Activated CD8-positive, alpha-beta memory T cell treated with anti-CD3 and anti-CD28 coated beads for 36 hours (primary cell): ENCODE measurements at regions not wholly inside any gene's neighbourhood (a gene's known extent, or its start where the extent isn't known, plus 50 kb on each side); places are given as distances from the start of the nearest gene placed in this dataset.
"Not testable (repeated sequence)": the region's sequence is repeated elsewhere in the genome, so short reads cannot be mapped to it uniquely, and the experiment has no call there.

Experiments
- CTCF ChIA-PET: fragments of 350-600 bp; sonication (Branson Sonifier 250); formaldehyde crosslinking; loops from one replicate; lab custom pipeline; 2021; ENCODE audit warnings: antibody characterized with exemption; lab: Charles Lee
- POLR2A ChIA-PET: fragments of 350-600 bp; sonication (Branson Sonifier 250); formaldehyde crosslinking; loops from one replicate; lab custom pipeline; 2021; ENCODE audit warnings: antibody characterized with exemption; lab: Charles Lee

DNA sequence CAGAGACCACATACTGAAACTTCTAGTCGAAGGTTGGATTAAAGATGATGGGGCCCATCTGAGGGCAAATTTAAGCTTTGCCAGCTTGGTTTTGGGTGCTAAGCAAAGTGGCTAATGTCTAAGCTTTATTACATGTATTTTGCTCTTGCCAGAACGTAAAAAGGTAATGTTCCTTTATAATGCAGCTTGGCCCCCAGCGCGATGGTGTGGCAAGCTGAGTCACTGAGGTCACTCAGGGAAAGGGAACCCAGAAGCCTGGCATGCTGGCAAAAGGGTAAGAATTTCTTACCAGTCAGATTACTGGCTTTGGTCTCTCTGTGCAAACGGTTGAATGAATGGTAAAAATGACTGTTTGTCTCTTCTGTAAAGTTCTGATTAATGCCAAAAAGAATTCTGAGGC, 158.3 kb upstream of the KCND2 start:
- CTCF ChIA-PET = no interaction called here
- POLR2A ChIA-PET = no interaction called here

GRCh38 chr7:120123528-120123927, 149.4 kb upstream of the KCND2 start:
- POLR2A ChIA-PET = no interaction called here
- CTCF ChIA-PET = no interaction called here

- POLR2A ChIA-PET = no interaction called here
- CTCF ChIA-PET = no interaction called here
Measured at GRCh38 chr7:120131096-120131839, 141.7 kb upstream of the KCND2 start.

DNA sequence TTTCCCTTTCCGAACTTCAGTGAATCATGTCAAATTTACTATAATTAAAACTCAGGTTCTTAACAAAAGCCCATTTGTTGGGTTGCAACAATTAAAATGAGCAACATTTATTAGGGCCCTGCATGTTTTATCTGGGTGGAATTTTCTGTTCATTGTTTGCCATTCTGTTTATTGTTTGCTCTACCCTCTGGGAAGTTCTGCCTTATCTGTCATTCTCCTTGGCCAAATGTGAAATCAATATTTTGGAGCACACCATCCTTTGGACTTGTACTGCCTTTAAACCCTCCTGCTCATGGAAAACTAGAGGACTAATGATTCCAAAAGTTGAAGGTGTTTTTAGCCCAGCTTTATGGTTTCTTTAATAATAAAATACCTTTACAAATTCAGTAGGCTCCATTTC, 134.5 kb upstream of the KCND2 start:
- CTCF ChIA-PET = no interaction called here
- POLR2A ChIA-PET = no interaction called here

GRCh38 chr7:120156476-120156875, 116.5 kb upstream of the KCND2 start:
- ChIA-PET POLR2A (no interaction called here), CTCF (no interaction called here)

- ChIA-PET POLR2A (no interaction called here), CTCF (no interaction called here)
Measured at GRCh38 chr7:120160166-120160565, 112.8 kb upstream of the KCND2 start.

- ChIA-PET CTCF (no interaction called here), POLR2A (no interaction called here)
Measured at GRCh38 chr7:120163449-120163848, 109.5 kb upstream of the KCND2 start.

DNA sequence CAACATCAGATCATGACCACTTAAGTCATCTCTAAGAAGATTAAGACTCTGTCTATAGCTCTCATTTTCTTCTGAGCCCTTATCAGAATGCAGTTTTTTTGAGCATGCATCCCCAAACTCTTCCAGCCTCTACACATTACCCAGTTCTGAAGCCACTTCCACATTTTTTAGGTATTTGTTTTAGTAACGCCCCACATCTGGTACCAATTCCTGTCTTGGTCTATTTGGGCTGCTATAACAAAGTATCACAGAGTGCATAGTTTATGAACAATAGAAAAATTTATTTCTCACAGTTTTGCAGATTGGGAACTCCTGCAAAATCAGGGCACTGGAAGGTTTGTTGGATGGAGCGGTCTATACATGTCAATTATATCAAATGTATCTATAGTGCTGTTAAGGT, 107.7 kb upstream of the KCND2 start:
- CTCF ChIA-PET = no interaction called here
- POLR2A ChIA-PET = no interaction called here

GRCh38 chr7:120168066-120168465, 104.9 kb upstream of the KCND2 start:
- ChIA-PET POLR2A (no interaction called here), CTCF (no interaction called here)

DNA sequence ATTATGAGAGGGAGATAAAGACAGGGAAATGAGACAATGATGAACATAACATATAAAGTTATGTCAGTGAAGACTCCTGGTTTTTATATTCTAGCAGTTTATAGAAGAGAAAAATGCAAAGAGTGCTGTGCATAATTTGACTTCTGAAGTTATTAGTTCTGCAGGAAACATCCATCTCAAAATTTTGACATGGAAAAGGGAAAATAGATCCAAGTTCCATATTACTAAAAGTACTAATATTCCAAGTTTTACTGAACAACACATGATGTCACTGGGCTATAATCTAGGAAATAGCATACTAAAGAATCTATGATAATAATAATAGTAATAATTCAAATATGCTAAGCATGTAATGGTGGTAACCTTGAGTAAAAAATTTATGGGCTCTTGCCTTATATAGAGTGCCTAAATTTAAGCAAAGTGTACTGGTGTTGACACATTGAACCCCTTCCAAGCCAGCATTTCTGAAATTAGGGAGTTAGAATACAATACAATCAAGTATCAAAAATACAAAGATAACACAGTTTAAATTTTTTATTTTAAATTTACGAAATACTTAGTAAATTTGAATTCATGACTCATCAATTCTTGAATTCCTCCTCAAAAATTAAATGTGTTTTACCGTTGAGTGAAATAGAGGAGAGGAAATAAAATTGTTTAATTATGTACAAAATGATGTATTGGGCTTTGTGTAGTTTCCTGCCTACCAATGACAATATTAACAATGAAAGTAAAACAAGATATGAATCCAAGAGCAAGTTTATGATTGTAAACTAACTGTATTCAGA, 102.8 kb upstream of the KCND2 start:
- ChIA-PET CTCF (no interaction called here), POLR2A (no interaction called here)

GRCh38 chr7:120170834-120171233, 102.1 kb upstream of the KCND2 start:
- POLR2A ChIA-PET = no interaction called here
- CTCF ChIA-PET = no interaction called here

DNA sequence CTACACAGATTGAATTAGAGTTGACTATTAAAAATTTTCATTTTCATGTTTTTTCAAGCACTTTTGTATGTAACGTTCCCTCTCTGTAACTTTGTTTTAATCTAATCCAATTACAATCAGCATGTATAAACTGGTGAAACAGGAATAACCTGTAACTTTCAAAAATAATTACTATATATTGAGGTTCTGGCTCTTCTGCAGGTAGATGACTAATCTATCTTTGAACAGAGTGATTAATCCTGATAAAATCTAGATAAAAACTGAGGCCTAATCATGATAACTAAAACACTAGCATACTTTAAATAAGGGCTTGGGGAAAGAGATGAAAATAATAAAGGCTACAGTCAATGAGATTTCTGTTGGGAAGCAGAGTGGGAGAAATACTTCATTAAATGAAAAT, 101.6 kb upstream of the KCND2 start:
- POLR2A ChIA-PET = no interaction called here

GRCh38 chr7:120180221-120180620, 92.8 kb upstream of the KCND2 start:
- POLR2A ChIA-PET = no interaction called here
- CTCF ChIA-PET = no interaction called here

More for the DNA sequence above, 101.6 kb upstream of the KCND2 start:
- CTCF ChIA-PET = no interaction called here

DNA sequence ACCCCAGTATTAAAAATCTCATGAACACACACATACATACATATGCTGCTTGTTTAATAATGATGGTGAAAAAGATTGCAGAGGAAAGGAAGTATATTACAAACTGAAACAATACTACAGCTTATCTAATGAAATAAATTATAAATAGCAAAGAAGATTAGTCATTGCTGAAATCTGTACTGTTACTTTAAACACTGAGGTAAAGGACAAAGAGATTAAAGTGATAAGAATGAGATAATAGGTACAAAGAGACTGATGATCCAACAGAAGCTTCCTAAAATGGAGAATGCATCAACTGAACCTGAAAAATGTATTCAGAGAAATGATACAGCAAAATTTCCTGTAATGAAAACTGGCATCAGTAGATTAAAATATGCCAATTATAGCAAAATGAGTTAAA, 91.5 kb upstream of the KCND2 start:
- ChIA-PET POLR2A (no interaction called here), CTCF (no interaction called here)

GRCh38 chr7:120184866-120185265, 88.1 kb upstream of the KCND2 start:
- POLR2A ChIA-PET = no interaction called here
- CTCF ChIA-PET = no interaction called here

DNA sequence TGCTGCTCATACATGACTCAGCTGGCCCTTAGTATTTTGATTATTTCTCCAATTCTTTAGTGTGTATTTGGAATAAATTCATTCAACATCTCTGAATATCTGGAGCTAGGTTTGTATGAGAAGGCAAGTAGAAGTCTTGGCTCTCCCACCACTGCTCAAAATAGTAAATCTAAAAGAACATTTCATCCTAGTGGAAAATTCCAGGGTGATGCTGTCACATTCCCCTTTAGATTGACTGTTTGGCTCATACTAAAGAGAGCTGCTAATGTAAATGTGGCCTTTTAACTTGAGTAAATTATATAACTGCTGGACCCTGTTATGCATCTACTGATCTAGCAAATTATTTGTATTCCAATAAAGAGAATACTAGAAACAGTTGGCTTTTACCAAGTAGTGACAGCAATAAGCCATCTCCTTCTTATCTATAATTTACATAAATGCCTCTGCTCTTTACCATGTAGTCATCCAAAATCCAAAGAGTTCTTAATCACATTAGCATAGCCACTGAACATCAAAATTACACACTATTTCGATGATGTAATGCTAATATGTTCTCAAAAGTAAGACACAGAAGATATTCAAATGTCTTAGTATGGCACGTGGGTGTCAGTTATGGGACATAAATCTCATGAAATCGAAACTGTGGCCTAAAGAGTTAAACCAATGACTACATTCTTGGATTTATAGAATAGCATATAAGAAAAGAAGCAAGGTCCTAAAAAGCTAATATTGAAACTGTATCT, 86.9 kb upstream of the KCND2 start:
- ChIA-PET CTCF (no interaction called here), POLR2A (no interaction called here)

DNA sequence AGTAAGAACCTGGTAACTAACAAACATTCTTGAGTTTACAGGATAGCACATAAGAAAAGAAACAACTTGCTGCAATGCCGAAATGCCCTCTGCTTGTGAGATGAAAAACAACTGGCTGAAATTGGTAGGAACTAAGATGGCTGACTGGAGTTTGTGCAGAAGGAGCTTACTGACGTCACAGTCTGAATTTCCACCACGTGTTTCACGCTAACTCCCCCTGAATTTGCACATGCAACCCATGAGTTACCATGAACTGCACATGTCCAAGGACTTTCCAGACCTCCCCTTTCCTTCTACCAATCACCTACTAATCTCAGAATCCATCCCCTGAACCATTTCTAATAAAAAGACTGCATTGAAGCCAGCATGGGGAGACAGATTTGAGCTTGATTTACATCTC, 86.3 kb upstream of the KCND2 start:
- ChIA-PET CTCF (no interaction called here), POLR2A (no interaction called here)

DNA sequence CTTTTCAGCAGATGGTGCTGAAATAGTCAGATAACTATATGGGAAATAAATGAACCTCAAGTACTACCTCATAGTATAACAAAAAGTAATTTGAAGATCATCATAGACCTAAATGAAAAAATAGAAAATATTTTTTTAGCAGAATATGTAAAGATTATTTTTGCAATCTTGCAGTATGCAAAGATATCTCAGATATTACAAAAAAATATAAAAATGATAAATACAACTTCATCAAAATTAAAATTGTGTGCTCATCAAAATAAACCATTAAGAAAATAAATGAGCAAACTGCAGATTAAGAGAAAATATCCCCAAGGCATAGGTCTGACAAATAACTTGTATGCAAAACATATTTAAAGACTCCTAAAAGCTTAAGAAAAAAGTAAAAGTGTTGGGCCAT, 83.4 kb upstream of the KCND2 start:
- CTCF ChIA-PET = no interaction called here
- POLR2A ChIA-PET = no interaction called here

GRCh38 chr7:120190109-120190508, 82.9 kb upstream of the KCND2 start:
- POLR2A ChIA-PET = no interaction called here
- CTCF ChIA-PET = no interaction called here

DNA sequence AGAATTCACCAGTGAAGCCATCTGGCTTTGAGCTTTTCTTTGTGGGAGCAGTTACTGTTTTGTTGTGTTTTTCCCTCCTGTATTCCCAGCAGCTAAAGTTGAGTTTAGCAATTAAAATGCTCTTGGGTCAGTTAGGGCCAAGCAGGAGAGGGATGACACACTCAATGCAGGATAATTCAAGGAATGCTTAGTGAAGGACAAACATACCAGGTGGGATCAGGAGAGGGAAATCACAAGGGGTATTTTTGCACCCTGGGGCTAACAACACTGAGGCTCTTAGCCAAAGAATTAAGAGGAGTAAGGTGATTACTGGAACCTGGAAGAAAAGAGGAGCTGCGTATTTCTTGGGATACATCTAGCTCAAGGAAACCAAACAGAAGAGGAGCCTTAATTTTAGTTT, 82.4 kb upstream of the KCND2 start:
- POLR2A ChIA-PET = no interaction called here
- CTCF ChIA-PET = no interaction called here

DNA sequence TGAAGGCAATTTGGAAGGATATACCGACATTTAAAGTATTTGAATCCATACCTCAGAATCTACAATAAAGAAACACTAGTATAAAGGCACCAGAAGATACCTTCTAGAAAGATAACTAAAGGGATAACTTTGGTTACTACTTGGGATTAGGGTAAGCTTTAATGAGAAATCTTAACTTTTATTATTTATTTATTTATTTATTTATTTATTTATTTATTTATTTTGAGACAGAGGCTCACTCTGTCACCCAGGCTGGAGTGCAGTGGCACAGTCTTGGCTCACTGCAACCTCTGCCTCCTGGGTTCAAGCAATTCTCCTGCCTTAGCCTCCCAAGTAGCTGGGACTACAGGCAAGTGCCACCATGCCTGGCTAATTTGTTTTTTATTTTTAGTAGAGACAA, 81.6 kb upstream of the KCND2 start:
- CTCF ChIA-PET, POLR2A ChIA-PET: not testable (repeated sequence)
